NCI-H510A treated with DMSO at 0.1 percent for 48 hours (cell line): ENCODE measurements at regions not wholly inside any gene's neighbourhood (a gene's known extent, or its start where the extent isn't known, plus 50 kb on each side); places are given as distances from the start of the nearest gene placed in this dataset.

Experiments used
- DNase-seq: peaks from one replicate; lab custom pipeline; 2025; lab: John Stamatoyannopoulos, UW

GRCh38 chr10:20981419-20981953, 84.4 kb upstream of the NEBL start:
- DNase-seq, result no peak

- DNase-seq, result no peak
These were observed 81.5 kb upstream of the NEBL start for GRCh38 chr10:20978617-20979016.

- DNase-seq, result no peak
These were observed 80.2 kb upstream of the NEBL start for GRCh38 chr10:20977300-20977699.

GRCh38 chr10:20976891-20977290, 79.8 kb upstream of the NEBL start:
- no peak for DNase-seq

DNA sequence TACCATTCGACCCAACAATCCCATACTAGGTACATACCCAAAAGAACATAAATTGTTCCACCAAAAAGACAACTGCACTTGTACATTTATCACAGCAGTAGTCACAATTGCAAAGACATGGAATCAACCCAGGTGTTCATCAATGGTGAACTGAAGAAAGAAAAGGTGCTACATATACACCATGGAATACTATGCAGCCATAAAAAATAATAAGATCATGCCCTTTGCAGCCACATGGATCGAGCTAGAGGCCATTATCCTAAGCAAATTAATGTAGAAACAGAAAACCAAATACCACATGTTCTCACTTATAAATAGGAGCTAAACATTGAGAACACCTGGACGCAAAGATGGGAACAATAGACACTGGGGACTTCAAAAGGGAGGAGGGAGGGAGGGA, 79.3 kb upstream of the NEBL start:
- no peak for DNase-seq

DNA sequence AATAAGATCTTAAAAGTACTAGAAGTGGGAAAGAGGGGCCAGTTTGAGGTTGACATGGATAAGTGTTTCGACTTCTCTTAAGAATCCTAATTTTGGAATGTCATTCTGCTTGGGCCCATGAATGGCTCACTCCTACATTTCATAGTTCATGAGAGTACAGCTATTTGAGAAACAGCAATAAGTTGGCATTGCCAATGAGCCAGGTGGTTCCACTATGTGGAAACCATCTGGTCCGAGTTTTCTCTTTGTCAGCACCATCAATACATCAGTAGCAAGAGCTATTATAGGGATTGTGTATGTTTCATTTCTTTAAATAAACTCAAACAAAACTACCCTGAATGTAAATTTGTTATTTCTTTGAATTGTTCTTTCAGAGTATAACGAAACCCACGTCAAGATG, 78.1 kb upstream of the NEBL start:
- no peak for DNase-seq

GRCh38 chr10:20972925-20973324, 75.8 kb upstream of the NEBL start:
- DNase-seq, result no peak

DNA sequence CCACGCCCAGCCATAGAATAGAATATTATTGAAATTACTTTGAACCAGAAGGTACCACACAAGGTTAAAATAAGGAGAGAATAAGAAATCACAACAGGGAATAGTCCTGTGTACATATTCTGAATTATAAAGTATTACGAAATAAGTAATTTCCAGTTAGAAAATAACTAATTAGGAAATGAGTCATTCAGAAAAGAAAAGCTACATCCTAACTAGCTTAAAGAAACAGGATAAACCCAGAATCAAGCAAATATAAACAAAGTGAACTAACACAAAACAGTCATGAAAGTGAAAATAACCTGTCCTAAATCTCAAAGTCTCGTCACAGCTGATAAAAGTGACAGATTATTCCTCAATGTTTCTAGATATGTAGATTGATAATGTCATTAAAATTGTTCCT, 74.8 kb upstream of the NEBL start:
- DNase-seq, result no peak

- no peak for DNase-seq
These were observed 73.6 kb upstream of the NEBL start for GRCh38 chr10:20970708-20971107.

DNA sequence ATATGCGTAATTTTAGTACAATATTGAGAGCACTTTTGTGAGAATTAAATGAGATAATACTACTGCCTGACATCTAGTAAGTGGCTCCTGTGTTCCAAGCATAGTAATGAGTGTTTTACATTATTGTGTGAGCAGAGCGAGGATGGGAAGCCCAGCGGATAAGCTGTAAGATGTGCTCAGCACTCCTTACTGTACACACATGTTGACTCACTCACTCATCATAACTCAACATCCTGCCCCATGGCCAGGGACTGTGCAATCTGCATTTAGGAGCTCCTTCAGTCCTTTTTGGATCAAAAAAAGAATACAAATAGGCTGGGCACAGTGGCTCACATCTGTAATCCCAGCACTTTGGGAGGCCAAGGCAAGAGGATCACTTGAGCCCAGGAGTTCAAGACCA, 72.9 kb upstream of the NEBL start:
- DNase-seq, result no peak

- no peak for DNase-seq
These were observed 69.3 kb upstream of the NEBL start for GRCh38 chr10:20966426-20966825.

- no peak for DNase-seq
These were observed 66.8 kb upstream of the NEBL start for GRCh38 chr10:20963721-20964595.

DNA sequence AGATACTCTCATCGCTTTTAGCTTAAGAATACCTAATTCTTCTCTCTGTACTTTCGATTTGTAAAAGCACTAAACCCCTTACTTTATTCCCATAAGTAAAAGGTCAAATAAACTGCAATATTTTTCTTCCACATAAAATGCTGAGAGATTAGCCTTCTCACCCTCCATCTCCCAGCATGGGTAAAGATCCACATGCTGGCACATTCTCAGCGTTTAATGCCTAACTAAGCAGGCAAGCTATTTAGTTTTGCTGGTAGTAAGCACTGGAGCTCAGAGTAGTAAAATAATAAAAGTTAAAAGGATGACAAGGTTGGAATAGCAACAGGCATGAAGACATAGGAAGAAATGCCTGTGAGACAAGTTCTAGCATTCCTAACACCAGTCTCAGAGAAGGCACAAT, 65.9 kb upstream of the NEBL start:
- DNase-seq, result no peak

GRCh38 chr10:20962165-20962564, 65.1 kb upstream of the NEBL start:
- DNase-seq, result no peak

GRCh38 chr10:20959242-20959641, 62.1 kb upstream of the NEBL start:
- DNase-seq, result no peak

GRCh38 chr10:20958764-20959163, 61.7 kb upstream of the NEBL start:
- DNase-seq, result no peak

- no peak for DNase-seq
These were observed 61.1 kb upstream of the NEBL start for GRCh38 chr10:20958225-20958624.

DNA sequence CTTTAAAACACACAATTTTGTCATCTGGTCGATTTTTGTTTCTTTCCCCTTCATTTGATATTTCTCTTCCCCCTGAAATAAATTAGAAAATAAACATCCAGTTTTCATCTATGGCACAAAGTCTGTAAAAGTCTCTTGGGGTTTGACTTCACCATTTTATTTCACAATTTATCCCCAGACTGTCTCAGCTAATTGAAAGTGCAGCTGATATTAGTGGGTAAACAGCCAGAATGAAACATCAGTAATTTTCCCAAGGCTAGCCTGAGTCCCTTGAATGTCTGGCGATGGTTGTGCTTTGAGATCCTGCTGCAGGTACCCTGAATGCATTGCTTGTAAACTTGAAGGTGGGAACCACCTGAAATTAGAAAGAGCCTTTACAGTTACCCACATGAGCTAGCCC, 60.6 kb upstream of the NEBL start:
- no peak for DNase-seq

GRCh38 chr10:20956843-20957242, 59.7 kb upstream of the NEBL start:
- DNase-seq, result no peak

DNA sequence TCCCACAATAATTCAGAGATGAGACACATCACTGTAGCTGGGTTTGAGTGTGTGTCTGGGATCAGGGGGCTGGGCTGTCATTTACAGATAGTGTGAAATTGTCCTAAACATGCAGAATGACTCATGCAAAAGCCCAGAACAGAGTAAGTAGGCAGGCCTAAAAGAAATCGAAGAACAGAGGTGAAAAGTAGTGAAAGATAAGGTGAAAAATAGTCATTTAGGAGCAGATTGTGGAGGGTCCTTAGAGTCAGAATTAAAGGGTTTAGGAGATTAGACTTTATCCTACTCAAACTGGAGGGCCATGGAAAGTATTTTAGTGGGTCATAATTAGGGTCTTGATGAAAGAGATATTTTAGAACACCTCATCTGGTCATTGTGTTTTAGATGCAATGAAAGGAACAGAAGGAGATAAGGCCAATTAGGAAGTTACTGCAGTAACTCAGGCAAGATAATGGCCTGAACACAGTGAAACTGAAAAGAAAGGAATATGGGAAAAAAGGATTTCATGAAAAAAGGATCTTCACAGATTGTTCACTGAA, 58.3 kb upstream of the NEBL start:
- DNase-seq, result no peak

DNA sequence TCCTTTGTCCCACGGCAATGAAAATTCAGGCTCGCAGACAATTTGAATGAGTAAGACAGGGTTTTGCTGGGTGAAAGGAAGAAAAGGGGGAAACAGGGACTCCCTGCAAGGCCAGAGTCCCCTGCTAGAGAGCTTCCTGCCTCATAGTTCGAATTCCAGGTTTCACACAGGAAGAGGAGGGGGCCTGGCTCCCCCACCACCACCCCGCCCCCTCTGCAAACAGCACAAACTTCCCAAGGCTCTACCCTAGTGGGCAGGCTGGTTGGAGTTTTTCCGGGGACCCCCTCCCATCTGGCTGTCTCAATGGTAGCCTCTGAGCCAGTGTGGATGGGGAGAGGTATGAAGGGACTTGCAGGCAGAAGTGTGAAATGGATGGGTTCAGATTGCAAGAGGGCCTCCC, 57.4 kb upstream of the NEBL start:
- no peak for DNase-seq

GRCh38 chr10:20953120-20953519, 56.0 kb upstream of the NEBL start:
- DNase-seq, result no peak

DNA sequence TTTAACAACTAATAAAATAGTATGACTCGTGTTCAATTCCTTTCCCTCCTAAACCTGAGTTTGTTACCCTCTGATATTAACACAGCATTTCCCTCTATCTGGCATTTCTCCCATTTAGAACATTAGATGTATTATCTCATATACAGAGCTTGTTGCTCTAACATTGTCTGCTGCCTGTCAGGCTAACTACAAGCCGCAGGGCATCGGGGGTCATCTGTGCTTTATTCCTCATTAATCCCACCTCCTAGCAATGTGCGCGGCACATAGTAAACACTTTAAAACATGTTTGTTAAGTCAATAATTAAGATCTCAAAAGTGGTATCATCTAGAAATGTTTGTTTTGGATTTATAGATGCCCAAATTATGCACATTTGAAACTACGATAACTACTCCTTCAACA, 52.9 kb upstream of the NEBL start:
- no peak for DNase-seq
